ENCODE measurements at regions not wholly inside any gene's neighbourhood (a gene's known extent, or its start where the extent isn't known, plus 50 kb on each side); places are given as distances from the start of the nearest gene placed in this dataset.
"Not testable (repeated sequence)": the region's sequence is repeated elsewhere in the genome, so short reads cannot be mapped to it uniquely, and the experiment has no call there.

DNA sequence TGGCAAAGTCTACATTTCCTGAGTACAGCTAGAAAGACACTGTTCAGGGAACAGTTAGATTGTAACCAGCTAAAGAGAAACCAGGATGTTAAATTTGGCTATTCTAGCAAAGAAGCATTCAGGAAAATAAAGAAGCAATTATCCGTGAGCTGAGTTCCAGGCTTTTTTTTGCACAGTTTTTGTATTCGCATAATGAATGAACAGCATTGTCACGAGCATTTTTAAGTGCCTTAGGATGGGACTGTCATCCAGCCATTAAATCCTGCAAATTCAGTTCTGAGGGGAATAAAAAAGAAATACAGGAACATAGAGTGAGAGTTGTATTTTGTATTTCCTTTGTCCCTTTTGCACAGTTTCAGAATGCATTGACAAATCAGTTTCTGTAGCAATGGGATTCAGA is 1302.2 kb downstream of the CDH12 start:
- TF ChIP-seq, protein P1, sequence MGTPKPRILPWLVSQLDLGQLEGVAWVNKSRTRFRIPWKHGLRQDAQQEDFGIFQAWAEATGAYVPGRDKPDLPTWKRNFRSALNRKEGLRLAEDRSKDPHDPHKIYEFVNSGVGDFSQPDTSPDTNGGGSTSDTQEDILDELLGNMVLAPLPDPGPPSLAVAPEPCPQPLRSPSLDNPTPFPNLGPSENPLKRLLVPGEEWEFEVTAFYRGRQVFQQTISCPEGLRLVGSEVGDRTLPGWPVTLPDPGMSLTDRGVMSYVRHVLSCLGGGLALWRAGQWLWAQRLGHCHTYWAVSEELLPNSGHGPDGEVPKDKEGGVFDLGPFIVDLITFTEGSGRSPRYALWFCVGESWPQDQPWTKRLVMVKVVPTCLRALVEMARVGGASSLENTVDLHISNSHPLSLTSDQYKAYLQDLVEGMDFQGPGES (IDR thresholded peaks at IDR 0.05), result not testable (repeated sequence)
- TF ChIP-seq, protein P2, sequence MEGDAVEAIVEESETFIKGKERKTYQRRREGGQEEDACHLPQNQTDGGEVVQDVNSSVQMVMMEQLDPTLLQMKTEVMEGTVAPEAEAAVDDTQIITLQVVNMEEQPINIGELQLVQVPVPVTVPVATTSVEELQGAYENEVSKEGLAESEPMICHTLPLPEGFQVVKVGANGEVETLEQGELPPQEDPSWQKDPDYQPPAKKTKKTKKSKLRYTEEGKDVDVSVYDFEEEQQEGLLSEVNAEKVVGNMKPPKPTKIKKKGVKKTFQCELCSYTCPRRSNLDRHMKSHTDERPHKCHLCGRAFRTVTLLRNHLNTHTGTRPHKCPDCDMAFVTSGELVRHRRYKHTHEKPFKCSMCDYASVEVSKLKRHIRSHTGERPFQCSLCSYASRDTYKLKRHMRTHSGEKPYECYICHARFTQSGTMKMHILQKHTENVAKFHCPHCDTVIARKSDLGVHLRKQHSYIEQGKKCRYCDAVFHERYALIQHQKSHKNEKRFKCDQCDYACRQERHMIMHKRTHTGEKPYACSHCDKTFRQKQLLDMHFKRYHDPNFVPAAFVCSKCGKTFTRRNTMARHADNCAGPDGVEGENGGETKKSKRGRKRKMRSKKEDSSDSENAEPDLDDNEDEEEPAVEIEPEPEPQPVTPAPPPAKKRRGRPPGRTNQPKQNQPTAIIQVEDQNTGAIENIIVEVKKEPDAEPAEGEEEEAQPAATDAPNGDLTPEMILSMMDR (IDR thresholded peaks at IDR 0.05 in 2 of 3, conservative IDR thresholded peaks at IDR 0.05 in 1 of 3; ENCODE audit: control insufficient read depth in 2 of 3, extremely low read depth in 1 of 3, insufficient read depth in 1 of 3, low read depth in 3 of 3, low read length in 3 of 3), result not testable (repeated sequence)
- not testable (repeated sequence) for TF ChIP-seq EZH2 (IDR thresholded peaks at IDR 0.05; ENCODE audit: borderline replicate concordance, control insufficient read depth, low read depth, low read length); CEBPB (IDR thresholded peaks at IDR 0.05; ENCODE audit: borderline replicate concordance in 1 of 2, low read depth in 2 of 2, low read length in 2 of 2); YY1 (IDR thresholded peaks at IDR 0.05; ENCODE audit: low read depth, low read length); POLR2A (IDR thresholded peaks at IDR 0.05; ENCODE audit: low read depth, low read length); ETV6 (conservative IDR thresholded peaks at IDR 0.05 in 1 of 2, IDR thresholded peaks at IDR 0.05 in 1 of 2; ENCODE audit: borderline replicate concordance in 1 of 2, low read depth in 1 of 2); JUND (IDR thresholded peaks at IDR 0.05; ENCODE audit: low read depth, low read length); MYC (IDR thresholded peaks at IDR 0.05; ENCODE audit: insufficient read depth, insufficient read length, insufficient replicate concordance, low read length, severe bottlenecking)
- TF ChIP-seq, protein P3, sequence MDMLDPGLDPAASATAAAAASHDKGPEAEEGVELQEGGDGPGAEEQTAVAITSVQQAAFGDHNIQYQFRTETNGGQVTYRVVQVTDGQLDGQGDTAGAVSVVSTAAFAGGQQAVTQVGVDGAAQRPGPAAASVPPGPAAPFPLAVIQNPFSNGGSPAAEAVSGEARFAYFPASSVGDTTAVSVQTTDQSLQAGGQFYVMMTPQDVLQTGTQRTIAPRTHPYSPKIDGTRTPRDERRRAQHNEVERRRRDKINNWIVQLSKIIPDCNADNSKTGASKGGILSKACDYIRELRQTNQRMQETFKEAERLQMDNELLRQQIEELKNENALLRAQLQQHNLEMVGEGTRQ (IDR thresholded peaks at IDR 0.05; ENCODE audit: borderline replicate concordance, low read depth, low read length), result not testable (repeated sequence)

Measured in GM12878 (cell line).